GM06990 (cell line): ENCODE measurements at regions not wholly inside any gene's neighbourhood (a gene's known extent, or its start where the extent isn't known, plus 50 kb on each side); places are given as distances from the start of the nearest gene placed in this dataset.

ENCODE experiments used
- DNase-seq: peaks from one replicate; pipeline ENCODE4 v3.0.0-alpha.2; 2011; ENCODE audit not compliant: insufficient read length; ENCODE audit errors: extremely low read depth
- H3K27me3 ChIP-seq: replicated peaks from 2 replicates; pipeline ENCODE4 v1.6.0; 2011; ENCODE audit warnings: low read length; ENCODE audit not compliant: control insufficient read depth, insufficient read depth
- H3K36me3 ChIP-seq: 2 replicates; pipeline ENCODE4 v1.5.1; 2011; ENCODE audit warnings: low read length; ENCODE audit not compliant: control insufficient read depth, insufficient read depth
- H3K4me3 ChIP-seq: replicated peaks from 2 replicates; pipeline ENCODE4 v1.5.1; 2011; ENCODE audit warnings: low read depth, mild to moderate bottlenecking, control low read depth, low read length
- TF ChIP-seq, protein P1 (sequence below): IDR thresholded peaks from 2 replicates; pipeline ENCODE4 v1.5.1; 2011; ENCODE audit warnings: low read length, control low read depth, mild to moderate bottlenecking, inconsistent platforms; ENCODE audit not compliant: insufficient read depth, poor library complexity, severe bottlenecking

DNA sequence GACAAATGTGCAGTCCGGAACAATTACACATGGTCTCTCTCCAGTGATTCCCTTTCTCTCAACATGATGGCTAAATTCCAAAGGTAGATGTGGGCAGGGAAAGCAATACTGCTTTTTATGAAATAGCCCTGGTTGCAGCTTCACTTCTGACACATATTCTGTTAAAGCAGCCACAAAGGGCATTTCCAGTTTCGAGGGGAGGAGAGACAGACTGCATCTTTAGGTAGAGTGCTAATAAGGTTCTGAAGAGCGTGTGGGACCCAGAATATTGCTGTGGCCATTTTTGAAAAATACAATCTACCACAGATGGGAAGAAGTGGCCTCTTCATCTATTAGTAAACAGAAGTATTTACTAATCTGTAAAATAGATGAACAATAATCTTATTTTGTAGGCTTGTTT lies 139.3 kb upstream of the PEX5L start:
- Histone ChIP-seq H3K36me3 (no peaks in the 10 kb centered on the region), H3K27me3 (no peaks in the 10 kb centered on the region), H3K4me3 (no peak overlapping the region)
- TF ChIP-seq, protein P1, sequence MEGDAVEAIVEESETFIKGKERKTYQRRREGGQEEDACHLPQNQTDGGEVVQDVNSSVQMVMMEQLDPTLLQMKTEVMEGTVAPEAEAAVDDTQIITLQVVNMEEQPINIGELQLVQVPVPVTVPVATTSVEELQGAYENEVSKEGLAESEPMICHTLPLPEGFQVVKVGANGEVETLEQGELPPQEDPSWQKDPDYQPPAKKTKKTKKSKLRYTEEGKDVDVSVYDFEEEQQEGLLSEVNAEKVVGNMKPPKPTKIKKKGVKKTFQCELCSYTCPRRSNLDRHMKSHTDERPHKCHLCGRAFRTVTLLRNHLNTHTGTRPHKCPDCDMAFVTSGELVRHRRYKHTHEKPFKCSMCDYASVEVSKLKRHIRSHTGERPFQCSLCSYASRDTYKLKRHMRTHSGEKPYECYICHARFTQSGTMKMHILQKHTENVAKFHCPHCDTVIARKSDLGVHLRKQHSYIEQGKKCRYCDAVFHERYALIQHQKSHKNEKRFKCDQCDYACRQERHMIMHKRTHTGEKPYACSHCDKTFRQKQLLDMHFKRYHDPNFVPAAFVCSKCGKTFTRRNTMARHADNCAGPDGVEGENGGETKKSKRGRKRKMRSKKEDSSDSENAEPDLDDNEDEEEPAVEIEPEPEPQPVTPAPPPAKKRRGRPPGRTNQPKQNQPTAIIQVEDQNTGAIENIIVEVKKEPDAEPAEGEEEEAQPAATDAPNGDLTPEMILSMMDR: no peak
- no peak for DNase-seq

DNA sequence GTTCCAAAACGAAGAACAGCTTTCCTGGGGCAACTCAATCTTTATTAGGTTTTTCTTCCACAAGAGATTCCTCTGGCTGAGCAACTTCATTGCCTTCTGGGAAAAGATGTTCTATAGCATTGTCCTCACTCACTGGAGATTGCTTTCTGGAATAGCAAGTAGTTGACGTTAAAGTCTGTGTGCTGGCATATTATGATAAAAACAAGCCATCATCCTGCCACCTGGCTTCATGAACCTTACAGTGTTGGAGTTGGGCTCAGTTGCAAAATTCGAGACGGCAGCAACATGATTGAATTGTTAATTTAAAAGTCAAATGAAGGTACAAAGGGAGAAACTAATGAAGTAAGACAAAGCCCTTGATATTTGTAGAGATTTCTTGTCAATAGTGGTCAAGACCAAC lies 140.5 kb upstream of the PEX5L start:
- H3K27me3 ChIP-seq: no peaks in the 10 kb centered on the region
- TF ChIP-seq, protein P1: no peak
- H3K36me3 ChIP-seq: no peaks in the 10 kb centered on the region
- H3K4me3 ChIP-seq: no peak overlapping the region
- no peak for DNase-seq

DNA sequence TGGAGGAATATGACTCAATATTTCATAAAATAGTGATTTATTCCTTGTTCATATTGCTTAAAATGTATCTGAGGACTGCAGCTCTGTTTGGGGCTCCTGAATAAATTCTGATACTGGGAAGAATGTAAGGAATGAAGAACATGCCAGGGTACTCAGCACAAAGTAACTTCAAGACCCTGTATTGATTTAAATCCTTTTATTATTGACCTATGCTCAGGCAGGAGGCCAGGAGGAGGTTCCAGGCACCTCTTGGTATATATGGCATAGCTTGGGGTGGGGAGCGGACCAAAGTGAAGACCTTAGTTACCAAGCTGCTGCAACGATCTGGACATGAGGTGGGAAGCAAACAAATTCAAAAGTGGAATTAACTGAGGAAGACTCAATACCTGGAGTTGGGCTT lies 142.8 kb upstream of the PEX5L start:
- Histone ChIP-seq H3K4me3 (no peak overlapping the region), H3K36me3 (no peaks in the 10 kb centered on the region), H3K27me3 (no peaks in the 10 kb centered on the region)
- TF ChIP-seq, protein P1: no peak
- no peak for DNase-seq

DNA sequence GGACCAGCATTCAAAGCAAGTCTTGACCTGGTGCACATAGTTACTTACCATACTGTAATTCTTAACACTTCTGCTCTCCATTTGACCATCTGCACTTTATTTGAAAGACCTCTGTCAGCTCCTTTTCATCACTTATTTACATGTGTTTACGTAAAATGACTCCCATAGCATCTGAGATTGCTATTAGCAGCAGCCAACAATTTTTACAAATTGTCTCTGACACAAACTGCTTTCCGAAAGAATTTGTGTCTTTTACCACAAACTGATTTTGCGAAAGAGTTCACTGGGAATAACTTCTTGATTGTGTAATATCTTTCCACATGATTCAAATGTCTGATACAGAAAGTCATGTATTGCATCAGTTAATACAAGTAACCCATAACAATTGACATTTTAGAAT lies 144.1 kb upstream of the PEX5L start:
- no peaks in the 10 kb centered on the region for H3K36me3 ChIP-seq
- TF ChIP-seq, protein P1: no peak
- DNase-seq: no peak

DNA sequence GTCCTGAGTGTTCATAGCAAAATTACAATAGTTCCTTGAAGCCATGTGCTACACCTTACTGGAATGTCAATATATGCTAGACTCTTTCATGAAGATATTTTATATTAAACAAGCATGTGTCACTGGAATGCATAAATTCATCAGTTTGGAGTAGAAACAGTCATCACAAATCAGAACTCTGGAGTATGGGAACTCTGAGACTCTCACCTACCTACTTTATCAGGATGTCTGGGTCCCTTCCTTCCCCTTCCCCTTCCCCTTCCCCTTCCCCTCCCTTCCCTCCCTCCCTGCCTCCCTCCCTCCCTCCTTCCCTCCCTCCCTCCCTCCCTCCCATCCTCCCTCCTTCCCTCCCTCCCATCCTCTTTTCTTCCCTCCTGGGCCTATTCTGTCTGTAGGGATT lies 144.7 kb upstream of the PEX5L start:
- Histone ChIP-seq H3K27me3 (no peaks in the 10 kb centered on the region), H3K36me3 (no peaks in the 10 kb centered on the region), H3K4me3 (no peak overlapping the region)
- TF ChIP-seq, protein P1: no peak
- no peak for DNase-seq

More for the DNA sequence above, 144.1 kb upstream of the PEX5L start:
- Histone ChIP-seq H3K27me3 (no peaks in the 10 kb centered on the region), H3K4me3 (no peak overlapping the region)

DNA sequence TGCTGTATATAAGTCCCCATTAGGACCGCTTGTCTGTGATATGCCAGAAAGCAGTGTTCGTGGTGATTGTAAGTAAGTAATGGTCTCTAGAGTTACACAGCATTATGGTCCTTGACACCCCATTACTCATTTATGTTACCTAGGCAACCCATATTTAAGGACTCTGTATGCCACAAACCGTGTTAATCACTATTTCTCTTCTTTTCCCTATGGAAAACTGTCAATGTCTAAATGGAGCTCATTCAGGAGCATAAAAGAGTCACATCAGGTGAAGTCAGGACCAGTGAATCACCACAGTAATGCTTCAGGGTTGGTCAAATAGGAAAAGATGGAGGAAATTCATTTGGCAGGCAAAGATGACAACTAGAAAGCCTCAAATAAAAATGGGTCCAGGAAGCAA lies 146.6 kb upstream of the PEX5L start:
- no peaks in the 10 kb centered on the region for H3K36me3 ChIP-seq
- TF ChIP-seq, protein P1: no peak
- H3K27me3 ChIP-seq: no peaks in the 10 kb centered on the region
- no peak for DNase-seq
- H3K4me3 ChIP-seq: no peak overlapping the region
